Cardiac fibroblast (primary cell): ENCODE measurements at regions not wholly inside any gene's neighbourhood (a gene's known extent, or its start where the extent isn't known, plus 50 kb on each side); places are given as distances from the start of the nearest gene placed in this dataset.
A peak's percentile ranks its signal among the peaks of the same experiment; 100 is the strongest.

ENCODE experiments used
- DNase-seq, 2 donors: peaks; one replicate each; pipeline versions ENCODE4 v3.0.0 to v3.0.0-alpha.2; 2010; ENCODE audit warnings: low read depth in 2 of 2
- H3K4me3 ChIP-seq, 2 donors: replicated peaks in 1 of 2; 1 replicate in 1 of 2; 2 replicates in 1 of 2; pipeline ENCODE4 v1.5.1; 2011; ENCODE audit warnings: low read depth in 2 of 2, low read length in 2 of 2, mild to moderate bottlenecking in 2 of 2, moderate library complexity in 1 of 2
- CTCF ChIP-seq: IDR thresholded peaks from one replicate; pipeline ENCODE4 v1.5.1; 2011; ENCODE audit warnings: low read depth, mild to moderate bottlenecking, low read length, inconsistent platforms

- no peak for TF ChIP-seq CTCF
- DNase-seq, result no peak
- no peak overlapping the region for H3K4me3 ChIP-seq
Measured at GRCh38 chr17:12592941-12593340, 72.7 kb upstream of the MYOCD start.

GRCh38 chr17:12596961-12597360 lies 68.7 kb upstream of the MYOCD start:
- DNase-seq, result no peak
- TF ChIP-seq CTCF, result no peak
- H3K4me3 ChIP-seq, result no peak overlapping the region

GRCh38 chr17:12597895-12598294 lies 67.8 kb upstream of the MYOCD start:
- no peak for DNase-seq
- no peak for TF ChIP-seq CTCF
- no peak overlapping the region for H3K4me3 ChIP-seq

- DNase-seq, result peak in 1 of 2 donors; percentile 19
- no peak overlapping the region for H3K4me3 ChIP-seq
- no peak for TF ChIP-seq CTCF
Measured at GRCh38 chr17:12599186-12599920, 66.3 kb upstream of the MYOCD start.

GRCh38 chr17:12600349-12600748 lies 65.3 kb upstream of the MYOCD start:
- no peak for TF ChIP-seq CTCF
- H3K4me3 ChIP-seq, result no peak overlapping the region
- DNase-seq, result no peak

GRCh38 chr17:12603566-12603965 lies 62.1 kb upstream of the MYOCD start:
- peak in 1 of 2 donors; percentile 24 for DNase-seq
- H3K4me3 ChIP-seq, result no peak overlapping the region
- no peak for TF ChIP-seq CTCF

- peak in 1 of 2 donors; percentile 47 for DNase-seq
- no peak for TF ChIP-seq CTCF
- H3K4me3 ChIP-seq, result no peak overlapping the region
Measured at GRCh38 chr17:12605222-12605621, 60.5 kb upstream of the MYOCD start.
